ES-I3 (cell line): ENCODE measurements at regions not wholly inside any gene's neighbourhood (a gene's known extent, or its start where the extent isn't known, plus 50 kb on each side); places are given as distances from the start of the nearest gene placed in this dataset.
A peak's percentile ranks its signal among the peaks of the same experiment; 100 is the strongest.

ENCODE experiments used
- H3K36me3 ChIP-seq: 2 replicates; pipeline ENCODE4 v1.6.1; 2013; ENCODE audit warnings: mild to moderate bottlenecking, low read length, control low read depth, moderate library complexity; ENCODE audit not compliant: insufficient read depth
- H3K4me1 ChIP-seq: 2 replicates; pipeline ENCODE4 v1.6.1; 2013; ENCODE audit warnings: mild to moderate bottlenecking, control low read depth, low read length; ENCODE audit not compliant: insufficient read depth
- H3K9ac ChIP-seq: 2 replicates; pipeline ENCODE4 v1.6.1; 2013; ENCODE audit warnings: low read depth, mild to moderate bottlenecking, low read length, moderate library complexity
- H3K9me3 ChIP-seq: 2 replicates; pipeline ENCODE4 v1.6.1; 2013; ENCODE audit warnings: mild to moderate bottlenecking, low read length, moderate library complexity; ENCODE audit not compliant: control insufficient read depth, insufficient read depth

DNA sequence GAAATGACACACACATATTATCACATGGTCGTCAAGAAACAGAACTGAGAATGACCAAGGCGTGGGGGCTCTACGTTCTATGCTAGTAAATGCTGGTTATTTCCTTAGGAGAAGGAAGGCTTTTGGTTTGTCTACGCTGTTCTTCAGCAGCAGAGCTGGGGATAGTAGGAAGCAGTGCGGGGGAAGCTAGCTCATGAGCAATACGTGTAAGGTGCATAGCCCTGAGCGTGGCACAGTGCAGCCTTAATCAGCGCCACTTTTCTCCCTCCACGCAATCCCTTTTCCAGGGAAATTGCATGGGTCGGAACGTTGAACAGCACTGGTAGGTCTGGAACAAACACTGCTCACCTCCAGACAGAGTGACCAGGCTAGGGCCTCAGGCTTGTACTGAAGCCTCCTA, 199.6 kb upstream of the FBXO11 start:
- Histone ChIP-seq H3K9ac (no peak overlapping the region), H3K4me1 (peaks cover 19% of the 10 kb centered on the region), H3K36me3 (no peaks in the 10 kb centered on the region), H3K9me3 (no peaks in the 10 kb centered on the region)

DNA sequence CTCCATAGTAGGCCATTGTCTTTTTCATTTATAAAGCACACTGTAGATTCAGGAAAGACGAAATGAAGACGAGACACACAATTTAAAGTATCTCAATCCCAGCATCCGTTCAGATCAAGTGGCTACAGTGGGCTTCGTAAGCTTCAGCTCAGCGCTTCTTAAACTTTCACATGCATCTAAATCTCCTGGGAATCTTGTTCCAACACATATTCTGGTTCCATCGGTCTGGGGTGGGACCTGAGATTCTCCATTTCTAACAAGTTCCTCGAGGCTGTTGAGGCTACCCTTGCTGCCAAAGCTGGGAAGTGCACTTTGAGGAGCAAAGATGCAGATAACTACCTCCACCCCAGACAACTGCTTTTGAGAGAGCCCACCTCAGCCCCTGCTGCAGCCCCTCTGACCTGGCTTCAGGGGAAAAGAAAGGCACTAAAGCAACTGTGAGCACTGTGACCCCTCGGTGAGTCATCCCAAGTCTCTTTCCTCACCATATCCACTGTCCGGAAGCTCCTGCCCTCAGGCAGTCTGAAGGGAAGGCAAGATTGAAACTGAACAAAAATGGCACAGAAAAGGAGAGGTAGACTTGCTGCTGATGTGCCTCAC, 201.1 kb upstream of the FBXO11 start:
- Histone ChIP-seq H3K9ac (peak overlapping the region; percentile 44), H3K36me3 (no peaks in the 10 kb centered on the region), H3K9me3 (no peaks in the 10 kb centered on the region), H3K4me1 (peaks cover 19% of the 10 kb centered on the region)

DNA sequence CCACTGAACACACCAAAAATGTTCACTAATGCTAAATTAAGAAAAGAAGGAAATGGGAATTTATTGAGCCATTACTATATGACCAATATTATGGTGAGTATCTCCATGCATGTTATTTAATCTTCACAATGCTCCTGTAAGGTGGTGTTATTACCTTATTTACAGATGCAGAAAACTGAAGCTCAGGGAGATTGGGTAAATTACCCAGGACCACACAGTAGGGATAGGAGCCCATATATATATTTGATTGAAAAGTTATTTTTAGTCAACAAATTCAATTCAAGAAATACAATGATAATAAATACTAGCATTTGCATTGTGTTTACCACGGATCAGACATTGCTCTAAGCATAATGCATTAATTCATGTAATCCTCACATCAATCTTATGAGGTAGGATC, 202.2 kb upstream of the FBXO11 start:
- no peaks in the 10 kb centered on the region for H3K9me3 ChIP-seq
- H3K36me3 ChIP-seq = no peaks in the 10 kb centered on the region
- peaks cover 19% of the 10 kb centered on the region for H3K4me1 ChIP-seq
- H3K9ac ChIP-seq = no peak overlapping the region

DNA sequence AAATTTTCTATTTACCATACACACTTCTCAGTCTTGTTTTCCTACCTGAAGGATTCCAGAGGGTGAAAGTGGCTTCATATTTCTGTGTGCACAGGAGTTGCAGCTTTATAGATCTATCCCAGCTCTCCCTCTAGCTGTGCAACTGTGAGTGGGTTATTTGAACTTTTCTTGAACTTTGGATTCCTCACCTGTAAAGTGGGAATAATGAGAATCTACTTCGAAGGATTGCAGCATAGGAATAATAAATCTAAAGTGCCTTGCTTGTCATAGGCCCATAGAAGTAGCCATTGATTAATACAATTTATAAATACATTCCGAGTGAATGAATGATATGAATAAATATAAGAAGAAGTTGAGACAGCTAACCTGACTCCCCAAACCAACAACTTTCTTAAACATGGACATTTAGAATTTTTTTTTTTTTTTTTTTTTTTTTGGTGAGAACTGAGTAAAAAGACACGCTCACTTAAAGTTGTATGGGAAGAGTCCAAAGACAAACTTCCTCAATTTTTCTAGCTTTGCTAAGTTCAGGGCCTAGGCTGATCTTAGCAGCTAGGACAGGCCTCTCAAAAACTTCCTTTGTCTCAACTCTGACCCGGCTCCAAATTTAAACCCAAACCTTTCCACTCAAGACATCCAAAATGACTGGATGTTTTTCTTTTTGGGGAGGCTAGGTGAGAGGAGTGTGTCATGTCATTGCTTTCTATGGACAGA, 203.3 kb upstream of the FBXO11 start:
- peaks cover 19% of the 10 kb centered on the region for H3K4me1 ChIP-seq
- H3K36me3 ChIP-seq = no peaks in the 10 kb centered on the region
- H3K9ac ChIP-seq = no peak overlapping the region
- H3K9me3 ChIP-seq = no peaks in the 10 kb centered on the region

DNA sequence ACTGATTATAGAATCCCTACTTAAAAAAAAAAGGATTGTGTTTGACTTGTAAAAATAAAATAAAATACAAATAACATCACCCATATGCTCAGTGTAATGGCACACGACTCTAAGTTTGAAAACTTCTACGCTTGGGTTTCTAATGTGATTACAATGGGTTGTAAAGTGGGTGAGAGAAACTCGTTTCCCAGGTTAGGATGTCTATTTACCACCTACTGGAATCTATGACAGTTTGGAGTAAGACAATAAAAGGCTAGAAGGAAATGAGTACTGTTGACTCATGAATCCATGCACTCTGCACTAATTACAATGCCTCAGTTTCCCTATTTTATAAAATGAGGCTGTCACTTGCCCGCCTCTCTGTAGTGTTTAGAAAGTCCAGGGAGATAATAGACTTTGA, 204.0 kb upstream of the FOXN2 start:
- Histone ChIP-seq H3K4me1 (peaks cover 19% of the 10 kb centered on the region), H3K36me3 (no peaks in the 10 kb centered on the region), H3K9ac (no peak overlapping the region), H3K9me3 (no peaks in the 10 kb centered on the region)

DNA sequence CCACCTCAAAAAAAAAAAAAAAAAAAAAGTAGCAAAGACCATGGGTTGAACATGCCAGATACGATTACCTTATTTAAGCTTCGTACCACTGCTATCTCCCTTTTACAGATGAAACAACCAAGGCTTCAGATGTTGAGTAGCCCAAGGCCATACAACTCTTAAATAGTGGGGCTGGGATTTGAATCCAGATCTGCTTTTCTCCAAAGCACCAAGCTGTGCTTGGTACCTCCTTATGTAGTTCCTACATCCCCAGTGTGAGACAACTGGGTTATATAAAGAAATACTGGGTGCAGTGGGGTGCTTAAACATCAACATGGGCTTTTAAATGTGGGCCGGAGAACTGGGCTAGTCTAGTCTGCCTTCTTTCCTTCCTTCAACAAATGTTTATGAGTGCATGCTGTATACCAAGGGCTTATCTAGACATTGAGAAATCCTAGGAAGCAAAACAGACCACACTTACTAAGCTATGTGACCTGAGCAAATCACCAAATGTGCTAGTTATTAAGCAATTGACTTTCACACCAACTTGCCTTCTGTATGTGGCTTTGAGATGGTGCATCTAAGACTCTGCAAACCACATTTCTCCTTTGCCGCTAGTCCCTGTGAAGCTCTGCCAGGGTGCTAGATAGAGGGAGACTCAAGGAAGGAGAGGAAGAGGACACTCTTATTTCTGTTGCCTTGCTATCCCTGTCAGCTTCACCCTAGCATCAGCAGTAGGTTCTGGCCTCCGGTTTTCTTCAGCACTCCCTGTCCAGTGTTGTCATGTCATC, 201.4 kb upstream of the FOXN2 start:
- no peak overlapping the region for H3K9ac ChIP-seq
- H3K36me3 ChIP-seq = no peaks in the 10 kb centered on the region
- no peaks in the 10 kb centered on the region for H3K4me1 ChIP-seq
- H3K9me3 ChIP-seq = no peaks in the 10 kb centered on the region

DNA sequence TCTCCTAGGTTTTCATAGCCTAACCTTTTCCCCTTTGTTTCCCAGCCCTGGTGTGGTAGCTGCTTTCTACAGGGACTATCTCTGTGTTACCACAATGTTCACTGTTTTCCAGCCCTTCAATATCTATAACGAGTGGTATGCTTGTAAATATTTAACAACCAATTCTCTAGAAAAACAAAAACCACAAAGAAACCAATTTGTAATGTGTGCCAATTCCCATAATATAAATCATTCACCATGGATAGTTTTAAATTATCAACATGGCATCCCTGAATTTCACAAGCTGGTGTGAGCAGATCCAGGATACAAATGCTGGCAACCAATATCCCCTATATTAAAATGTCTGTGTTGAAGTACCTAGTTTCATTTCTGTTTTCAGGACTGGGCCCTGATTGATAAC, 200.7 kb upstream of the FOXN2 start:
- no peak overlapping the region for H3K9ac ChIP-seq
- no peaks in the 10 kb centered on the region for H3K9me3 ChIP-seq
- H3K4me1 ChIP-seq = no peaks in the 10 kb centered on the region
- no peaks in the 10 kb centered on the region for H3K36me3 ChIP-seq

DNA sequence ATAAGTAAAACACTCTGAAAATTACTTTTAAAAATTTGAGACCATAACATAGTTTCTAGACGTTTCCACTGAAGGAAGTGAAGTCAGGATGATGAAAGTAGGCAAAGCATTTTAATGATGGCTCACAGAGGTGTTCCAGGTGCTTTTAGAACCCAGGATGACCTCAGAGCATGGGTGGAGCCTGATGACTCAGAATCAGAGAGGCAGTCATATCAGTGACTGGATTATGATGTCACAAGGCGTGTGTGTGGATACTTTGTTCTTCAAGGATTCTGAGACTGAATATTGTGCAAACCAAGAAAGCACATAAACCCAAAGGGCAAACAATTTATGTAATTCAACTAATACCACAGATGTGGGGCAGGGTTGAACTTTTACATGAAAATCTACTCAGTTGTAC, 200.2 kb upstream of the FOXN2 start:
- no peaks in the 10 kb centered on the region for H3K4me1 ChIP-seq
- no peak overlapping the region for H3K9ac ChIP-seq
- no peaks in the 10 kb centered on the region for H3K9me3 ChIP-seq
- no peaks in the 10 kb centered on the region for H3K36me3 ChIP-seq

DNA sequence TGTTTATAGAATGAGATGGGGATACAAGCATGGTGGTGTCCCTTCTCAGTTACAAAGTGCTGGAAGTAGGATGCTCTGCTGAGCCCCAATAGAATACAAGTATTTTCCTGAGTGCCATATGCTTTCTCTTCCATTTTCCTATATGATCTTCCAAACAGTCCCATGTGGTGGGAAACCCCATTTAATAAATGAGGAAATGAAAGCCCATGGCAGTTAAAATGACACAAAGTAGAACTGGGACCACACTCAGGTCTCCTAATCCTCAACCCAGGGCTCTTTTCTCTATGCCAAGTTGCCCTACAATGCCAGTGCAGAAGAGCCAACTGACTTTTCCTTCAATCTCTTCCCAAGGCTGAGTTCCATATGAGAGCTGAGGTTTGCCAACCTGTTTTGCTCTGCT, 198.0 kb upstream of the FOXN2 start:
- H3K9ac ChIP-seq = no peak overlapping the region
- H3K4me1 ChIP-seq = no peaks in the 10 kb centered on the region
- H3K9me3 ChIP-seq = no peaks in the 10 kb centered on the region
- no peaks in the 10 kb centered on the region for H3K36me3 ChIP-seq

DNA sequence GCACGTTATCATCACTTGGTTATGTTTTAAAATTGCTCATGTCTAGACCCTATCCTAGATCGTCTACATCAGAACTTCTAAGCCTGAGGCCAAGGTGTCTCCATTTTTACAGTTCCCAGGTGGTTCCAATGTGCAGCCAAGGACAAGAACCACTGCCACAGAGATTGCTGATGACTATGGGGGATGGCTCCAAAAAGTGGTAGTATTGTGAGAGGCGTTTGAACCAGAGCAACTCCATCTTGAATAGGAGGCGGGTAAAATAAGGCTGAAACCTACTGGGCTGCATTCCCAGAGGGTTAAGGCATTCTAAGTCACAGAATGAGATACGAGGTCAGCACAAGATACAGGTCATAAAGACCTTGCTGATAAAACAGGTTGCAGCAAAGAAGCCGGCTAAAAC, 195.6 kb upstream of the FOXN2 start:
- Histone ChIP-seq H3K4me1 (no peaks in the 10 kb centered on the region), H3K9ac (no peak overlapping the region), H3K9me3 (peaks cover 3% of the 10 kb centered on the region; the same call in 1 of the 2 replicates), H3K36me3 (no peaks in the 10 kb centered on the region; the same call in 1 of the 2 replicates)

DNA sequence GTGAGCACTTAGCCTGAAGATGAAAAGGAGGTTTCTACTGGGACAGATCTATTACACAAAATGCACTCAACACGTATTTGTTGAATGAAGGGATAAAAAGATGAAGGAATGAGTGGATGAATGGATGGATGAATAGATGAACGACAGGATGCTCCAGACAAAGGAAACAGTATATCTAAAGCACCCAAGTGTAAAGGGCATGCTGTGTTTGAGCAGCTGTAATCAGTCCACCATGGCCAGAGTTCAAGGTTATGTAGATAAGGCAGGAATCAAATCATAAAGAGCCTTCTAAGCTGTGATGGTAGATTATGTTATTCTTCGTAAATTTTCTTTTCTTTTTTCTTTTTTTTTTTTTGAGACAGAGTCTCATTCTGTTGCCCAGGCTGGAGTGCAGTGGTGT, 194.4 kb upstream of the FOXN2 start:
- Histone ChIP-seq H3K9ac (no peak overlapping the region), H3K4me1 (no peaks in the 10 kb centered on the region), H3K9me3 (peaks cover 3% of the 10 kb centered on the region; the same call in 1 of the 2 replicates), H3K36me3 (no peaks in the 10 kb centered on the region; the same call in 1 of the 2 replicates)

DNA sequence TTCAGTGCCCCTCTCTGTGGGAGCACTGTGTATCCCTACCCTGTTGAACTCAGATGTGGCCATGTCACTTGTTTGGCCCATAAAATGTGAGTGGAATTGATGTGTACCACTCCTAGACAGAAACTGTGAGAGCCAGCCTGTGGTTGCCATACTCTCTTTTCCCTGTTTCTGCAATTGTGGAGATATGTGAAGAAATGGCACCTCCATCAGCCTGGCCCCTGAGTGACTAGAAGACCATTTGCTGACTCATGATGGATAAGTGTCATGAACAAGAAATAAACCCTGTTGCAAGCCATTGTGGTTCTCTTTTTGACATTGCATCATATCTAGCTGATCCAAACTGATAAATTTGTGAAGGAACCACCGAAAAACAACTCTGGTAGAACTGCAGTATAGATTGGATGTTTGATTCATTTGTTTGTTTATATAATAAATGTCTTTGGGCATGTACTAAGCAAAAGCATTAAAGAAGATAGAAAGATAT, 193.7 kb upstream of the FOXN2 start:
- Histone ChIP-seq H3K9ac (no peak overlapping the region), H3K36me3 (no peaks in the 10 kb centered on the region; the same call in 1 of the 2 replicates), H3K9me3 (peaks cover 3% of the 10 kb centered on the region; the same call in 1 of the 2 replicates), H3K4me1 (no peaks in the 10 kb centered on the region)

DNA sequence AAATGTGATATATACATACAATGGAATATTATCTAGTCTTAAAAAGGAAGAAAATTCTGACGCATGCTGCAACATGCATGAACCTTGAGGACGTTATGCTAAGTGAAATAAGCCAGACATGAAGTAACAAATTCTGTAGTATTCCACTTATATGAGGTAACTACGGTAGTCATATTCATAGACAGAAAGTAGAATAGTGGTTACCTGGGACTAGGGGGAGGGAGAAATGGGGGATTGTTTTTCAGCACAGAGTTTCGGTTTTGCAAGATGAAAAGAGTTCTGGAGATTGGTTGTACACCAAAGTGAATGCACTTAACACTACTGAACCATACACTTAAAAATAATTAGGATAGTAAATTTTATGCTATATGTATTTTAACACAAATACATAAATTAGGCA, 192.3 kb upstream of the FOXN2 start:
- peaks cover 3% of the 10 kb centered on the region; the same call in 1 of the 2 replicates for H3K9me3 ChIP-seq
- H3K4me1 ChIP-seq = no peaks in the 10 kb centered on the region
- no peak overlapping the region for H3K9ac ChIP-seq
- no peaks in the 10 kb centered on the region; the same call in 1 of the 2 replicates for H3K36me3 ChIP-seq

DNA sequence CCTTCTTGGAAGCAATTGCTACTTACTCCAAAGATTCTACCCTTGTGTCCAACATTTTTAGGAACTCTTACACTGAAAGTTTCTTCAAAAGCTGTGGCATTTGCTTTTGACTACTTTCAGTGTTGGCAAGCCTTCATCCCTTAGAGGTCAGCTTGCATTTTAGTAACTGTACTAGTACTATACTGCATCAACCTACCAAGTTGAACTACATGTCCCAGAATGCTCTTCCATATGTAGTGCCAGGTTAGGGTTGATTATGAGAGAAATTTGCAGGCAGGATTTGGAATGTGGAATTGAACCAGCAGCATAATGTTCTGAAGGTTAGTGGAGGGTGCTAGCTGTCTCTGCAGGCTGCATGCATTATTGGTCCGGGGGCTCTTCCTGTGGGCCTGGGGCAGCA, 189.9 kb upstream of the FOXN2 start:
- Histone ChIP-seq H3K9me3 (peaks cover 3% of the 10 kb centered on the region; the same call in 1 of the 2 replicates), H3K9ac (no peak overlapping the region), H3K36me3 (no peaks in the 10 kb centered on the region; the same call in 1 of the 2 replicates), H3K4me1 (no peaks in the 10 kb centered on the region)
